OCI-LY3 (cell line): ENCODE measurements at regions not wholly inside any gene's neighbourhood (a gene's known extent, or its start where the extent isn't known, plus 50 kb on each side); places are given as distances from the start of the nearest gene placed in this dataset.

Experiments used
- H2AFZ ChIP-seq: fragments of 200-600, 300-600 bp; shearing (Covaris generic); 2 replicates; pipeline ENCODE4 v1.6.0; 2014; ENCODE audit warnings: antibody characterized with exemption, low read depth, low read length
- H3K27ac ChIP-seq: fragments of 200-600, 300-600 bp; sonication (generic); 2 replicates; pipeline ENCODE4 v1.5.1; 2014; ENCODE audit warnings: mild to moderate bottlenecking, low read length, moderate library complexity, mixed read lengths
- H3K27me3 ChIP-seq: fragments of 200-600, 300-600 bp; sonication (generic); 2 replicates; pipeline ENCODE4 v1.6.1; 2014; ENCODE audit warnings: low read depth, low read length, mixed read lengths
- H3K36me3 ChIP-seq: fragments of 200-600, 300-600 bp; sonication (generic); replicated peaks from 2 replicates; pipeline ENCODE3; 2014; ENCODE audit warnings: low read depth, low read length, mixed read lengths
- H3K4me1 ChIP-seq: fragments of 300-600, 200-600 bp; sonication (generic); 2 replicates; pipeline ENCODE4 v1.6.1; 2014; ENCODE audit warnings: low read length, mixed read lengths
- H3K4me2 ChIP-seq: fragments of 200-600, 300-600 bp; sonication (generic); 2 replicates; pipeline ENCODE4 v1.6.1; 2014; ENCODE audit warnings: low read length, mixed read lengths
- H3K4me3 ChIP-seq: fragments of 300-600, 200-600 bp; sonication (generic); 2 replicates; pipeline ENCODE4 v1.5.1; 2014; ENCODE audit warnings: antibody characterized with exemption, mild to moderate bottlenecking, low read length, moderate library complexity
- H3K79me2 ChIP-seq: fragments of 300-600, 200-600 bp; shearing (Covaris generic); 2 replicates; pipeline ENCODE4 v1.6.1; 2014; ENCODE audit warnings: mild to moderate bottlenecking, low read length, mixed read lengths
- H3K9ac ChIP-seq: fragments of 300-600, 200-600 bp; shearing (Covaris generic); 2 replicates; pipeline ENCODE4 v1.6.0; 2014; ENCODE audit warnings: mild to moderate bottlenecking, low read length, moderate library complexity
- H3K9me3 ChIP-seq: fragments of 200-600, 300-600 bp; shearing (Covaris generic); 2 replicates; pipeline ENCODE4 v1.6.1; 2014; ENCODE audit warnings: low read length, mixed read lengths; ENCODE audit not compliant: insufficient read depth
- H4K20me1 ChIP-seq: fragments of 200-600, 300-600 bp; sonication (generic); 2 replicates; pipeline ENCODE4 v1.6.1; 2016; ENCODE audit warnings: low read length, mixed read lengths; ENCODE audit not compliant: insufficient read depth
- EZH2phosphoT487 ChIP-seq: fragments of 200-600 bp; shearing (Covaris generic); IDR thresholded peaks from 2 replicates; pipeline ENCODE4 v1.6.1; 2018; ENCODE audit warnings: antibody characterized with exemption, mixed run types, low read depth
- TF ChIP-seq, protein P1 (sequence below): fragments of 200-600, 300-600 bp; sonication (generic); IDR thresholded peaks from 2 replicates; pipeline ENCODE4 v1.5.1; 2014; ENCODE audit warnings: antibody characterized with exemption, low read length, low read depth

- Histone ChIP-seq H3K4me2 (no peak overlapping the region), H3K79me2 (no peaks in the 10 kb centered on the region), H3K27ac (no peak overlapping the region), H3K4me3 (no peak overlapping the region), H2AFZ (no peak overlapping the region), H3K27me3 (no peaks in the 10 kb centered on the region), H3K9me3 (no peaks in the 10 kb centered on the region), H4K20me1 (no peaks in the 10 kb centered on the region), H3K9ac (no peak overlapping the region), H3K36me3 (no peaks in the 10 kb centered on the region), H3K4me1 (peaks cover 6% of the 10 kb centered on the region)
- TF ChIP-seq, protein P1, sequence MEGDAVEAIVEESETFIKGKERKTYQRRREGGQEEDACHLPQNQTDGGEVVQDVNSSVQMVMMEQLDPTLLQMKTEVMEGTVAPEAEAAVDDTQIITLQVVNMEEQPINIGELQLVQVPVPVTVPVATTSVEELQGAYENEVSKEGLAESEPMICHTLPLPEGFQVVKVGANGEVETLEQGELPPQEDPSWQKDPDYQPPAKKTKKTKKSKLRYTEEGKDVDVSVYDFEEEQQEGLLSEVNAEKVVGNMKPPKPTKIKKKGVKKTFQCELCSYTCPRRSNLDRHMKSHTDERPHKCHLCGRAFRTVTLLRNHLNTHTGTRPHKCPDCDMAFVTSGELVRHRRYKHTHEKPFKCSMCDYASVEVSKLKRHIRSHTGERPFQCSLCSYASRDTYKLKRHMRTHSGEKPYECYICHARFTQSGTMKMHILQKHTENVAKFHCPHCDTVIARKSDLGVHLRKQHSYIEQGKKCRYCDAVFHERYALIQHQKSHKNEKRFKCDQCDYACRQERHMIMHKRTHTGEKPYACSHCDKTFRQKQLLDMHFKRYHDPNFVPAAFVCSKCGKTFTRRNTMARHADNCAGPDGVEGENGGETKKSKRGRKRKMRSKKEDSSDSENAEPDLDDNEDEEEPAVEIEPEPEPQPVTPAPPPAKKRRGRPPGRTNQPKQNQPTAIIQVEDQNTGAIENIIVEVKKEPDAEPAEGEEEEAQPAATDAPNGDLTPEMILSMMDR, result no peak
- no peak for TF ChIP-seq EZH2phosphoT487
These were observed 78.9 kb downstream of the DACT1 start for GRCh38 chr14:58716706-58717105.

GRCh38 chr14:58717211-58717610, 79.4 kb downstream of the DACT1 start:
- TF ChIP-seq, protein P1, result no peak
- no peak for TF ChIP-seq EZH2phosphoT487
- H3K4me1 ChIP-seq, result peaks cover 6% of the 10 kb centered on the region
- no peak overlapping the region for H3K9ac ChIP-seq
- no peaks in the 10 kb centered on the region for H3K36me3 ChIP-seq
- no peak overlapping the region for H3K27ac ChIP-seq
- H4K20me1 ChIP-seq, result no peaks in the 10 kb centered on the region
- H3K4me3 ChIP-seq, result no peak overlapping the region
- H3K4me2 ChIP-seq, result no peak overlapping the region
- no peaks in the 10 kb centered on the region for H3K79me2 ChIP-seq
- H2AFZ ChIP-seq, result no peak overlapping the region
- H3K9me3 ChIP-seq, result no peaks in the 10 kb centered on the region
- H3K27me3 ChIP-seq, result no peaks in the 10 kb centered on the region

- H3K9ac ChIP-seq, result no peak overlapping the region
- TF ChIP-seq, protein P1, result no peak
- TF ChIP-seq EZH2phosphoT487, result no peak
- H3K4me2 ChIP-seq, result no peak overlapping the region
- no peaks in the 10 kb centered on the region for H3K79me2 ChIP-seq
- H3K4me3 ChIP-seq, result no peak overlapping the region
- no peaks in the 10 kb centered on the region for H4K20me1 ChIP-seq
- no peaks in the 10 kb centered on the region for H3K27me3 ChIP-seq
- no peak overlapping the region for H2AFZ ChIP-seq
- peaks cover 6% of the 10 kb centered on the region for H3K4me1 ChIP-seq
- H3K9me3 ChIP-seq, result no peaks in the 10 kb centered on the region
- H3K27ac ChIP-seq, result no peak overlapping the region
- no peaks in the 10 kb centered on the region for H3K36me3 ChIP-seq
These were observed 80.1 kb downstream of the DACT1 start for GRCh38 chr14:58717813-58718212.

DNA sequence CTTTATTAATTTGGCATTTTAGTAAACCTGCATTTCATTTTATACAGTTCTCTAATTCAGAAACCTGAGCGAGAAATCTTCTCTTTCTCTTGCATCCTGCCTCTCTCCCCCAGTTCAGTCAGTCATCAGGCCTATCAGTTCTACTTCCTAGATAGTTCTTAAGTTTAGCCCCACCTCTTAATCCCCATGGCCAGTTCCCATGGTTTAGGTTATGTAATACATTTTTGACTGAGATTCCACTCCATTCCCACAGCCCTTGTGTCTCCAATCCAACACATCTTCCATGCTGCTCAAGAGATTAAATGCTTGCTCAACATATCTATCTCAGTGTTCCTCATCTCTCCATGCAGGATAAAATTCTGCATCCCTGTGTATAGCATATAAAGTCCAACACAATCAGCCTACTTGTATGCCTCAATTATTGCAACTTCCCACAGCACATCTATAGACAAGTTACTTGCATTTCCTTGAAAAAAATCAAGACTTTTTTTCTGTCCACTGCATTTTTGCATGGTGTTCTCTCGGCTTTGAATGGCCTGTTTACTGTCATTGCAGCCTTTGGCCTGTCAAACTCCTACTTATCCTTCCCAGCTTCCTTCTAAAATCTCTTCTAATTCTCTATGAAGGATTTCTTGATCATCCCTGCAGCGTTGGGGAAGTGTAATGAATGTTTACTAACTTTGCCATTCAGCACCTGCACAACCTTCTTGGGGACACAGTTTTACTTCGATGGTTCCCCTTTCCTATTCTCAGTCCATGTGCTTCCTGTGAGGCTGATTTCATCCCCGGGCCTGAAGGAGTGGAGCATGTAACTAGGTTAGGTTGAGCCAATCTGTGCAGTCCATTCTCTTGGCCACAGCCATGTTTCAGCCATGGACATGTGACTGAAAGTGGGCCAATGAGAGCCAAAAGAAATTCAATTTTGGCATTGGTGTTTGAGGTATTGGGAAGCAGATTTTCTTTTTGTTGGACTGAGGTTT, 80.8 kb downstream of the DACT1 start:
- Histone ChIP-seq H3K79me2 (no peaks in the 10 kb centered on the region), H2AFZ (no peak overlapping the region), H3K4me3 (no peak overlapping the region), H3K9ac (no peak overlapping the region), H3K27ac (no peak overlapping the region), H3K9me3 (no peaks in the 10 kb centered on the region), H3K27me3 (no peaks in the 10 kb centered on the region), H3K36me3 (no peaks in the 10 kb centered on the region), H3K4me1 (peaks cover 6% of the 10 kb centered on the region), H4K20me1 (no peaks in the 10 kb centered on the region), H3K4me2 (0 out of 2 replicates have a peak overlapping the region, but pooled peaks have one; percentile 2)
- TF ChIP-seq, protein P1, result no peak
- TF ChIP-seq EZH2phosphoT487, result no peak
